ENCODE measurements at regions not wholly inside any gene's neighbourhood (a gene's known extent, or its start where the extent isn't known, plus 50 kb on each side); places are given as distances from the start of the nearest gene placed in this dataset.

DNA sequence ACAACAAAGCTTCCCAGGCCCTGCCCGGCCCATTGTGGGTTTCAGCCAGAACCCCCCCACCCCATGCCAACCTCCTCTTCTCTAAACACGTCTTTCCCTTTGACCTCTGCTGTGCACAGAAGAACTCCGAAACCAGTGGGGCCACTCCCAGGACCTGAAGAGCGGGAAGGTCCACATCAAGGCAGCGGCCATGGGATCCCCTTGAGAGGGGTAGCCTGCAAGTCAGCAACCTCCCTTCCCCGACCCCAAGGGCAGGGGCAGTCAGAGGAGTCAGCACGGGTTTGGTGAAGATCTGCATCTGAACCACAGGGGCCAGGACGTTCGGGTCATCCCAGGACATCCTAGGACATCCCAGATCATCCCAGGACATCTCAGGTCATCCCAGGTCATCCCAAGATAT lies 379.9 kb upstream of the IRX4 start:
- H3K4me3 ChIP-seq (ENCODE audit: low read length): no peak overlapping the region

DNA sequence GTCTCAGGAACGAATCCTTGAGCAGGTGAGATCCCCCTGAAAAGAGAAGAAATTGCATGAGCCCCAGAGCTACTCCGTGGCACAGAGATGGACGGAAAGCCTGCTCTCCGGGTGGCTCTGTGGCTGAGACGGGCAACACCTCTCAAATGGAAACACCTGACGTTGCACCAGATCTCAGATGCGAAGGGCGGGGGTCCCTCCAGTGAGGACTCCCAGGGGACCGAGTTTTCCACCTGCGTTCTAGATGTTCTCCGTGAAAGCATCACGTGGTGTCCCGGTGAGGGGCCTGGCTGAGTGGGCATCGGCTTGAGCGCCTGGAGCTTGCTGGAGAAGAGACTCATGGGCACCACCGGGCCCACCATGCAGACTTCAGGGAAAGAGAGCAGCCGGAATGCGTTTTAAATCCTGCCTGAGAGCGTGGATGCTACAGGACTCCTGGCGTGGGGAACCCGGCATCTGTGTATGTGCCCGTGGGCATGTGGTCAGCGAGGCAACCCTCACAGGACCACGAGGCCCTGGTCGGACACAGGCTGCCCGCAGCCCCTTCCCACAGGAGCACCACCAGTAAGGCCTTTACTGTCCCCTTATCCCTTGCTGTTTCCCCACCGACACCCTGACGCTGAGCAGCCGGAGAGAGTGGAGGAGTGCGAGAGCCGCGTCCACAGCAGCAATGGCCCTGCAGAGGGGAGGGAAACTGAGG lies 378.4 kb upstream of the IRX4 start:
- TF ChIP-seq, protein P1, sequence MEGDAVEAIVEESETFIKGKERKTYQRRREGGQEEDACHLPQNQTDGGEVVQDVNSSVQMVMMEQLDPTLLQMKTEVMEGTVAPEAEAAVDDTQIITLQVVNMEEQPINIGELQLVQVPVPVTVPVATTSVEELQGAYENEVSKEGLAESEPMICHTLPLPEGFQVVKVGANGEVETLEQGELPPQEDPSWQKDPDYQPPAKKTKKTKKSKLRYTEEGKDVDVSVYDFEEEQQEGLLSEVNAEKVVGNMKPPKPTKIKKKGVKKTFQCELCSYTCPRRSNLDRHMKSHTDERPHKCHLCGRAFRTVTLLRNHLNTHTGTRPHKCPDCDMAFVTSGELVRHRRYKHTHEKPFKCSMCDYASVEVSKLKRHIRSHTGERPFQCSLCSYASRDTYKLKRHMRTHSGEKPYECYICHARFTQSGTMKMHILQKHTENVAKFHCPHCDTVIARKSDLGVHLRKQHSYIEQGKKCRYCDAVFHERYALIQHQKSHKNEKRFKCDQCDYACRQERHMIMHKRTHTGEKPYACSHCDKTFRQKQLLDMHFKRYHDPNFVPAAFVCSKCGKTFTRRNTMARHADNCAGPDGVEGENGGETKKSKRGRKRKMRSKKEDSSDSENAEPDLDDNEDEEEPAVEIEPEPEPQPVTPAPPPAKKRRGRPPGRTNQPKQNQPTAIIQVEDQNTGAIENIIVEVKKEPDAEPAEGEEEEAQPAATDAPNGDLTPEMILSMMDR (IDR thresholded peaks at IDR 0.05; ENCODE audit: low read depth, low read length): no peak
- TF ChIP-seq EZH2phosphoT487 (IDR thresholded peaks at IDR 0.05; ENCODE audit: low read depth): no peak
- Histone ChIP-seq H3K4me3 (ENCODE audit: low read length) (no peak overlapping the region), H4K20me1 (ENCODE audit: insufficient read depth, low read length) (no peaks in the 10 kb centered on the region), H3K27me3 (ENCODE audit: low read depth, low read length) (no peaks in the 10 kb centered on the region), H3K36me3 (replicated peaks; ENCODE audit: low read depth, low read length) (no peaks in the 10 kb centered on the region), H3K27ac (ENCODE audit: low read length) (no peak overlapping the region), H3K9ac (ENCODE audit: low read length) (no peak overlapping the region), H3K4me1 (ENCODE audit: low read length) (no peaks in the 10 kb centered on the region), H3K4me2 (ENCODE audit: low read length) (no peak overlapping the region), H3K79me2 (ENCODE audit: low read length) (no peaks in the 10 kb centered on the region), H2AFZ (ENCODE audit: low read depth, low read length) (no peak overlapping the region), H3K9me3 (ENCODE audit: insufficient read depth, low read length) (no peaks in the 10 kb centered on the region)

More for the DNA sequence above, 379.9 kb upstream of the IRX4 start:
- Histone ChIP-seq H3K79me2 (ENCODE audit: low read length) (no peaks in the 10 kb centered on the region), H3K36me3 (replicated peaks; ENCODE audit: low read depth, low read length) (no peaks in the 10 kb centered on the region), H4K20me1 (ENCODE audit: insufficient read depth, low read length) (no peaks in the 10 kb centered on the region), H3K9me3 (ENCODE audit: insufficient read depth, low read length) (no peaks in the 10 kb centered on the region), H3K27ac (ENCODE audit: low read length) (no peak overlapping the region), H2AFZ (ENCODE audit: low read depth, low read length) (no peak overlapping the region), H3K9ac (ENCODE audit: low read length) (no peak overlapping the region), H3K4me1 (ENCODE audit: low read length) (no peaks in the 10 kb centered on the region), H3K4me2 (ENCODE audit: low read length) (no peak overlapping the region), H3K27me3 (ENCODE audit: low read depth, low read length) (no peaks in the 10 kb centered on the region)
- TF ChIP-seq EZH2phosphoT487 (IDR thresholded peaks at IDR 0.05; ENCODE audit: low read depth): no peak
- TF ChIP-seq, protein P1 (IDR thresholded peaks at IDR 0.05; ENCODE audit: low read depth, low read length): no peak

DNA sequence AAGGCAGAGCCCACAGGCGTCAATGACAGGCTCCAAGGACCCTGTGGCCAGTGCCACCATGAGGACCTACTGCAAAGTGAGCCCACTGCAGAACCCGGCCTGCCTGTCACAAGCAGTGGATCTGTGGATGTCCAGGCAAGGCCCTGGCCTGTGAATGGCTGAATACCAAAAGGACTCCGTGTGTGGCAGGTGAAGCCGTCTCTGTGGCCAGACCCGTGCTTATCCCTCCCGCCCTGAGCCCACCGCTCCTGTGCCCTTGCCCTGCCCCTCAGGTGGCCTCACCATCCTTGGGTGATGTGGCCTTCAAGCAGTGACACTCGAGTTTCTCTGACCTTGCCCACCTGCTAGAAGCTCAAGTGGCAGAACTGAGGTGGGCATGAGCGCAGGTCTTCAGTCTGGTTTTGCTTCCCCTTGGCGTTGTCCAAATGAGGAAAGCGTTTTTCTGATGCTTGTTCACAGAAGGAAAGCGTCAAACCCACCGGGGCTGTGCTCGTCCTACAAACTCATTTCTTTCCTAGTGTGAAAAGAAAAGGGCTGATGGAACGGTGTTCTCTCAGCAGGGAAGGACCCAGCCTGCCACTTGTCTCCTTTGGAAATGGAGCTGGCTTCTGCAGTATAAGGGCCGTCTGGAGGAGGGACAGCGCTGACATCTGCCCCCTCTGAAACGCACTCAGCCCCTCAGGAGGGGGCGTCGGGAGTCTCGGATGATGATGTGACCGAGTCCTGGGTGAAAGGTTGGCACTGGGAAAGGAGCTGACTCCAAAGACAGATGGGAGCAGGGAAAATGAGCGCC lies 377.7 kb upstream of the IRX4 start:
- no peak for TF ChIP-seq EZH2phosphoT487 (IDR thresholded peaks at IDR 0.05; ENCODE audit: low read depth)
- TF ChIP-seq, protein P1 (IDR thresholded peaks at IDR 0.05; ENCODE audit: low read depth, low read length): no peak
- Histone ChIP-seq H3K27ac (ENCODE audit: low read length) (no peak overlapping the region), H3K9me3 (ENCODE audit: insufficient read depth, low read length) (no peaks in the 10 kb centered on the region), H3K9ac (ENCODE audit: low read length) (no peak overlapping the region), H3K4me1 (ENCODE audit: low read length) (no peaks in the 10 kb centered on the region), H3K4me3 (ENCODE audit: low read length) (no peak overlapping the region), H3K27me3 (ENCODE audit: low read depth, low read length) (no peaks in the 10 kb centered on the region), H4K20me1 (ENCODE audit: insufficient read depth, low read length) (no peaks in the 10 kb centered on the region), H3K36me3 (replicated peaks; ENCODE audit: low read depth, low read length) (no peaks in the 10 kb centered on the region), H3K79me2 (ENCODE audit: low read length) (no peaks in the 10 kb centered on the region), H2AFZ (ENCODE audit: low read depth, low read length) (no peak overlapping the region), H3K4me2 (ENCODE audit: low read length) (no peak overlapping the region)

DNA sequence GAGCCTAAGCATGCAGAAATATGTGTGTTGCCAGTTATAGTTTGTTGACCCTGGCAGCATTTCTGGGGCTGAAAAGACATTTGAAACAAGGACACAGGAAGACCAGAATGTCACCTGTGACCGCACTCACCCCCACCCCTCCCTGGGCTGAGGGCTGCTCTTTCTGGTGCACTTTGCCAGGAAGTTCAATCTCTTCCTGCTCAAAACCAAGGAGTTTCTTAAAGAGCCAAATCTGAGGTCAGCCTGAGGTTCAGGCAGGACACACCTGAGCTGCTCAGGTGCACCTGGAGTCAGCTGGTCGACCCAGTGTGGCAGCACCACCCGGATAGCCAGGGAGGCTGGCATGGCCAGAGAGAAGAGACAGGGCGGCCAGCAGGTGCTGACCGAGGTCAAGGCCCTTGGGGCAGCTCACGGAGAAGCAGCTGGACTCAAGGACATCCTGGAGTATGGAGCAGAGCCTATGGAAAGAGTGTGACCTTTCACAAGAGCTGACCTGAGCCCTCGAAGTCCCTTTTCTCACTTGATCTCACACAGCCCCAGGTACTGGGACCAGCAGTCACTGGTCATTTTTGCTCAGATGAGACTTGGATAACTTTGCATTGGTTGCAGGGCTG lies 376.9 kb upstream of the IRX4 start:
- H3K27ac ChIP-seq (ENCODE audit: low read length): no peak overlapping the region
- H3K4me2 ChIP-seq (ENCODE audit: low read length): no peak overlapping the region
- H3K4me1 ChIP-seq (ENCODE audit: low read length): no peaks in the 10 kb centered on the region
- TF ChIP-seq, protein P1 (IDR thresholded peaks at IDR 0.05; ENCODE audit: low read depth, low read length): no peak
- TF ChIP-seq EZH2phosphoT487 (IDR thresholded peaks at IDR 0.05; ENCODE audit: low read depth): no peak
- no peaks in the 10 kb centered on the region for H3K36me3 ChIP-seq (replicated peaks; ENCODE audit: low read depth, low read length)
- H3K4me3 ChIP-seq (ENCODE audit: low read length): no peak overlapping the region
- no peaks in the 10 kb centered on the region for H3K9me3 ChIP-seq (ENCODE audit: insufficient read depth, low read length)
- no peak overlapping the region for H3K9ac ChIP-seq (ENCODE audit: low read length)
- no peaks in the 10 kb centered on the region for H3K79me2 ChIP-seq (ENCODE audit: low read length)
- no peaks in the 10 kb centered on the region for H3K27me3 ChIP-seq (ENCODE audit: low read depth, low read length)
- no peak overlapping the region for H2AFZ ChIP-seq (ENCODE audit: low read depth, low read length)
- H4K20me1 ChIP-seq (ENCODE audit: insufficient read depth, low read length): no peaks in the 10 kb centered on the region

Measured in OCI-LY3 (cell line).